Tibial nerve (tissue), 4 donors: ENCODE measurements at regions not wholly inside any gene's neighbourhood (a gene's known extent, or its start where the extent isn't known, plus 50 kb on each side); places are given as distances from the start of the nearest gene placed in this dataset.

Experiments used
- DNase-seq, 2 donors: peaks; one replicate each; pipeline ENCODE4 v3.0.0-alpha.2; 2019; ENCODE audit warnings: low spot score in 2 of 2
- H3K27ac ChIP-seq, 4 donors: fragments of 200-600 bp; sonication (generic) in 3 of 4; one replicate each; pipeline ENCODE4 v1.5.1; 2017 to 2019; ENCODE audit warnings: mild to moderate bottlenecking in 1 of 4
- H3K27me3 ChIP-seq, 2 donors: fragments of 200-600 bp; sonication (generic) in 1 of 2; one replicate each; pipeline versions ENCODE4 v1.5.1 to v1.6.0; 2017 to 2019
- H3K36me3 ChIP-seq, 3 donors: fragments of 200-600 bp; sonication (generic); one replicate each; pipeline ENCODE4 v1.5.1; 2018 to 2019
- H3K4me1 ChIP-seq, 4 donors: fragments of 200-600 bp; sonication (generic) in 3 of 4; one replicate each; pipeline ENCODE4 v1.5.1; 2017 to 2019
- H3K4me3 ChIP-seq, 4 donors: fragments of 200-600 bp; sonication (generic) in 3 of 4; one replicate each; pipeline ENCODE4 v1.5.1; 2017 to 2019; ENCODE audit warnings: mild to moderate bottlenecking in 1 of 4, moderate library complexity in 1 of 4
- H3K9me3 ChIP-seq, 4 donors: fragments of 200-600 bp; sonication (generic) in 3 of 4; one replicate each; pipeline ENCODE4 v1.5.1; 2017 to 2019
- EP300 ChIP-seq, 2 donors: sonication (generic); formaldehyde crosslinking; IDR thresholded peaks; one replicate each; pipeline ENCODE4 v1.6.1; 2017; ENCODE audit warnings: antibody characterized with exemption in 2 of 2, mild to moderate bottlenecking in 1 of 2
- POLR2A ChIP-seq, 2 donors: fragments of 450-650 bp; IDR thresholded peaks; one replicate each; pipeline ENCODE4 v1.6.1; 2017; ENCODE audit warnings: antibody characterized with exemption in 2 of 2, mild to moderate bottlenecking in 2 of 2, moderate library complexity in 2 of 2
- WGBS, 2 donors: methylation state at CpG; one replicate each; pipeline ENCODE4 v1.1.5; 2018; 5-methylcytosine and 5-hydroxymethylcytosine counted together
- TF ChIP-seq, protein P1 (sequence below), 5 experiments: fragments of 200-600 bp in 3 of 5; fragments of 450-650 bp in 2 of 5; sonication (generic) in 3 of 5; IDR thresholded peaks; one replicate each; pipeline ENCODE4 v1.5.1; 2016 to 2019; ENCODE audit warnings: antibody characterized with exemption in 5 of 5, mild to moderate bottlenecking in 3 of 5, moderate library complexity in 2 of 5

DNA sequence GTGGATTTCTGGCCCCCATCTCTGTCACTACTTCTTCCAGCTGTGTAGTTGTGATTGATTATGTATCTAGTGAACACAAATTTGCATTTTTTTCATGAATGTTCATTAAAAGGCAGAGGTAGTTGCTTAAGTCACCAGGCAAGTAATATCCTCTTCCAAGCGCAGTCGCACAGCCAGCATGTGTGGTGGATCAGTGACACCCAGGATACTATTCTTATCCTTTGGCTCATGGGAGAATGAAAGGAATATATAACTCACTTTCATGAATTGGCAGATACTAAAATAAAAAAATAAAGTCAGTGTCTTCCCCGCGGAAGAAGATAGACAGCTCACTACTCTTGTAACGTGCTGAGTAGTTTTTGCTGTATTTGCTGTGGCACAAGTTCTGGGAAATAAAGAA is 387.8 kb downstream of the CDH7 start:
- no peak overlapping the region for H3K4me3 ChIP-seq
- H3K36me3 ChIP-seq, result no peaks in the 10 kb centered on the region
- H3K9me3 ChIP-seq, result no peaks in the 10 kb centered on the region
- no peak for DNase-seq
- WGBS, 2 donors, result 92 to 96% methylated on average over 5 of the region's 5 CpGs
- no peak overlapping the region for H3K27ac ChIP-seq
- H3K4me1 ChIP-seq, result no peaks in the 10 kb centered on the region
- TF ChIP-seq, protein P1, sequence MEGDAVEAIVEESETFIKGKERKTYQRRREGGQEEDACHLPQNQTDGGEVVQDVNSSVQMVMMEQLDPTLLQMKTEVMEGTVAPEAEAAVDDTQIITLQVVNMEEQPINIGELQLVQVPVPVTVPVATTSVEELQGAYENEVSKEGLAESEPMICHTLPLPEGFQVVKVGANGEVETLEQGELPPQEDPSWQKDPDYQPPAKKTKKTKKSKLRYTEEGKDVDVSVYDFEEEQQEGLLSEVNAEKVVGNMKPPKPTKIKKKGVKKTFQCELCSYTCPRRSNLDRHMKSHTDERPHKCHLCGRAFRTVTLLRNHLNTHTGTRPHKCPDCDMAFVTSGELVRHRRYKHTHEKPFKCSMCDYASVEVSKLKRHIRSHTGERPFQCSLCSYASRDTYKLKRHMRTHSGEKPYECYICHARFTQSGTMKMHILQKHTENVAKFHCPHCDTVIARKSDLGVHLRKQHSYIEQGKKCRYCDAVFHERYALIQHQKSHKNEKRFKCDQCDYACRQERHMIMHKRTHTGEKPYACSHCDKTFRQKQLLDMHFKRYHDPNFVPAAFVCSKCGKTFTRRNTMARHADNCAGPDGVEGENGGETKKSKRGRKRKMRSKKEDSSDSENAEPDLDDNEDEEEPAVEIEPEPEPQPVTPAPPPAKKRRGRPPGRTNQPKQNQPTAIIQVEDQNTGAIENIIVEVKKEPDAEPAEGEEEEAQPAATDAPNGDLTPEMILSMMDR (IDR thresholded peaks at IDR 0.05), result no peak
- no peak for TF ChIP-seq POLR2A (IDR thresholded peaks at IDR 0.05)
- no peaks in the 10 kb centered on the region for H3K27me3 ChIP-seq

DNA sequence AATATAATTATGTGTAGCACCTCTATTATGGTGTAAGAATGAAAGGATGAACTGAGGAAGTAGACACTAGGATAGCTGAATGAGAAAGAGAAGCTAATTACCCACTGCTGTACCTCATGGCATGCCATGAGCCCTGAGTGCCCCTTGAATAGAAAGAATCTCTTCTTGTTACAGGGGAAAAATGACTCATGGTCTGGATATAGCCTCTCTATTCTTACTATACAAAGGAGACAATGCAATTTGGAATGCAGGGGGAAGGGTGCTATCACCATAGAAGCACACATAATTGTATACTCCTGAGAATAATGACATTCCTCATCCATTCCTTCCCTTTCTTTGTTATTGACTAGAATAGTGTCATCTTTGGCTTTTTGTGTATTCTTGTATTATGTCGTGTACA is 385.2 kb downstream of the CDH7 start:
- WGBS, 2 donors, result 57 to 59% methylated on average over 1 of the region's 1 CpG
- TF ChIP-seq, protein P1 (IDR thresholded peaks at IDR 0.05), result no peak
- TF ChIP-seq POLR2A (IDR thresholded peaks at IDR 0.05), result no peak
- TF ChIP-seq EP300 (IDR thresholded peaks at IDR 0.05), result no peak
- H3K27me3 ChIP-seq, result no peaks in the 10 kb centered on the region
- no peak overlapping the region for H3K4me3 ChIP-seq
- no peaks in the 10 kb centered on the region for H3K9me3 ChIP-seq
- H3K27ac ChIP-seq, result no peak overlapping the region
- H3K36me3 ChIP-seq, result no peaks in the 10 kb centered on the region
- DNase-seq, result no peak
- H3K4me1 ChIP-seq, result no peaks in the 10 kb centered on the region

DNA sequence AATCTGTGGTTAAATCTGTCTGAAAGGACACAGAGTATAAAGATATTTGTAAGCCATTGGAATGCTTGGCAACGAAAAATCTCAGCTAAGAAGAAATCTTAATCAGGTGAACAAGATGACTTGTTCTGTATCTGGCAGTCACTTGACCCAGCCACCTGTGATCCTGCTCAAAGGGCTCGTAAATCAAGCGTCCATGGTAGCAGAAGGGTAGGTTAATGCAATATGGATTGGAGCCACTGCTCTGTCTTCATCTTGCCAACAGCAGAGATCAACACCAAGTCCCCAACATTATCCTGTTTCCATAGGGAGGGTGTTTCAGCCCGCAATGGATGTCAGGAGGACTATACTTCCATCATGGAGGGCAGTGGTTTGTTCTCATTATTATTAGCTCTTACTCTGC is 378.4 kb downstream of the CDH7 start:
- 83 to 88% methylated on average over 4 of the region's 4 CpGs for WGBS, 2 donors
- H3K4me1 ChIP-seq, result no peaks in the 10 kb centered on the region

DNA sequence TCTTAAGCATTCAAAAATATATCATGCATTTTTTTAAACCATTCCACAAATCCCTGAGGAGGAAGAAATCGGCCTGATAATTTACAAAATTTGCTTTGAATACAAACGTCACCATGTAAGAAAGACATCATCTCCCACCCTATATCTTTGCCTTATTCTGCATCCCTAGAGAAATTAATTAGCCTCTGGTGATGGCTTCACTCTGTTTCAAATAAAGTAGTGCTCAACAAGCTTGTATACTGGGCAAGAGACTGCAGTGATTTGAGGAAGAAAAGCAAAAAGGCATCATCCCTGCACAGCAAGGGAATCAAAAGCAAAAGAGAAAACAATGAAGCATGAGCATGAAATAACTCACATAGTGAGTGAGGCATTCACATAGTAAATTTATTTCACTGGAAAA is 375.5 kb downstream of the CDH7 start:
- H3K4me1 ChIP-seq, result no peaks in the 10 kb centered on the region
- no peaks in the 10 kb centered on the region for H3K9me3 ChIP-seq
- H3K36me3 ChIP-seq, result no peaks in the 10 kb centered on the region
- no peak overlapping the region for H3K4me3 ChIP-seq
- no peaks in the 10 kb centered on the region for H3K27me3 ChIP-seq
- DNase-seq, result no peak
- no peak overlapping the region for H3K27ac ChIP-seq
- 67 to 71% methylated on average over 2 of the region's 2 CpGs for WGBS, 2 donors
- TF ChIP-seq, protein P1 (IDR thresholded peaks at IDR 0.05), result no peak
- TF ChIP-seq POLR2A (IDR thresholded peaks at IDR 0.05) (no peak), EP300 (IDR thresholded peaks at IDR 0.05) (no peak)

More for the DNA sequence above, 378.4 kb downstream of the CDH7 start:
- Histone ChIP-seq H3K36me3 (no peaks in the 10 kb centered on the region), H3K27ac (no peak overlapping the region), H3K27me3 (no peaks in the 10 kb centered on the region), H3K9me3 (no peaks in the 10 kb centered on the region), H3K4me3 (no peak overlapping the region)
- TF ChIP-seq POLR2A (IDR thresholded peaks at IDR 0.05) (no peak), EP300 (IDR thresholded peaks at IDR 0.05) (no peak)
- TF ChIP-seq, protein P1 (IDR thresholded peaks at IDR 0.05), result no peak
- no peak for DNase-seq

DNA sequence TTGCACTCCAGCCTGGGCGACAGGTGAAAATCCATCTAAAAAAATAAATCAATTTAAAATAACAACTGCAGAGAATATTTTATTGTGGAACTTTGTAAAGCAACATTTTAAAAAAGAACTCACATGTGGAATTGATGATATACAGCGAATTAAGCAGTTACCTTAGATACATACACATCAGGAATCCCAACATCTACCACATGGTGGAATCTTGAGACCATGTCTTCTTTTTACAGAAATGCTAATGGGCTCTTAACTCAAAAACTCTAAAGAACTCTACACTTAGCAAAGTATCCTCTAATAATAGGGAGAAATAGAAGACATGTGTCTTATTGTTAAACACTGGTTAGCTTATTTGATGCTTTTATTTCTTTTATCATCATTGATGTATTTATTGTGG is 373.6 kb downstream of the CDH7 start:
- no peak for DNase-seq
- TF ChIP-seq EP300 (IDR thresholded peaks at IDR 0.05) (no peak), POLR2A (IDR thresholded peaks at IDR 0.05) (no peak)
- TF ChIP-seq, protein P1 (IDR thresholded peaks at IDR 0.05), result no peak
- WGBS, 2 donors, result 91 to 98% methylated on average over 2 of the region's 2 CpGs
- Histone ChIP-seq H3K36me3 (no peaks in the 10 kb centered on the region), H3K27me3 (no peaks in the 10 kb centered on the region), H3K4me1 (no peaks in the 10 kb centered on the region), H3K9me3 (no peaks in the 10 kb centered on the region), H3K27ac (no peak overlapping the region), H3K4me3 (no peak overlapping the region)
